ENCODE measurements at regions not wholly inside any gene's neighbourhood (a gene's known extent, or its start where the extent isn't known, plus 50 kb on each side); places are given as distances from the start of the nearest gene placed in this dataset.

DNA sequence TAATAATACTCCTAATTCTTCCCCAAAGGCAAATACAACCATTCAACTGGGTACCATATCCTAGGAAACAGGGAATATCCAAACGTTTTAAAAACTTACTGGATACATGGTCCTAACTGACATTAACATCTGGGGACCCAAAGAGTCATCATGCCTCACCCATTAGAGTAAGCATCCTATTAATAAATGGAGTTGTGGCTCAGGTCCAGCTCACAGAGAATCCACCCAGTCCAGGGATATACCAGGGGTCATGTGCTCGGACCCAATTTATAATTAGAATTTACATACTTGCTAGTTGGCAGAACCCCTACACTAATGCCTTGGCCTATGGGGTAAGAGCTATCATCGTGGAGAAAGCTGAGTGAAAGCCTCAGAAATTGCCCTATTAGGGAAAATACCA is 670.0 kb downstream of the XPNPEP1 start:
- H3K27ac Mint-ChIP-seq: no peak overlapping the region
- Histone ChIP-seq H2AFZ (no peak overlapping the region), H3K9me2 (ENCODE audit: insufficient read depth) (peaks cover 22% of the 10 kb centered on the region; the same call in 1 of the 2 replicates), H3K27ac (ENCODE audit: low read depth) (no peak overlapping the region), H3K79me2 (replicated peaks; ENCODE audit: insufficient read depth) (no peaks in the 10 kb centered on the region), H4K20me1 (replicated peaks; ENCODE audit: insufficient read depth) (no peaks in the 10 kb centered on the region), H3K36me3 (ENCODE audit: insufficient read depth) (no peaks in the 10 kb centered on the region), H3F3A (replicated peaks; ENCODE audit: low read depth) (no peaks in the 10 kb centered on the region), H3K27me3 (ENCODE audit: insufficient read depth) (no peaks in the 10 kb centered on the region), H3K4me2 (no peak overlapping the region), H3K4me1 (ENCODE audit: insufficient read depth) (no peaks in the 10 kb centered on the region), H3K4me3 (no peak overlapping the region)
- H3K4me3 Mint-ChIP-seq: no peak overlapping the region
- no peak for ATAC-seq
- H3K9me3 Mint-ChIP-seq: peaks cover 3% of the 10 kb centered on the region; the same call in 2 of the 3 replicates
- H3K36me3 Mint-ChIP-seq (ENCODE audit: low read depth): no peaks in the 10 kb centered on the region
- no peaks in the 10 kb centered on the region for H3K27me3 Mint-ChIP-seq (ENCODE audit: insufficient read depth, low read depth, poor library complexity)
- no peaks in the 10 kb centered on the region for H3K4me1 Mint-ChIP-seq
- DNase-seq (ENCODE audit: low spot score): no peak
- TF ChIP-seq ZNF114 (CRISPR knock-in tag; IDR thresholded peaks at IDR 0.05): no peak
- no peak for TF ChIP-seq POLR2AphosphoS5 (IDR thresholded peaks at IDR 0.05; ENCODE audit: low read depth)
- TF ChIP-seq EZH2phosphoT487 (IDR thresholded peaks at IDR 0.05; ENCODE audit: unreplicated experiment): no peak
- no peak for TF ChIP-seq REST (IDR thresholded peaks at IDR 0.05; ENCODE audit: unreplicated experiment)

DNA sequence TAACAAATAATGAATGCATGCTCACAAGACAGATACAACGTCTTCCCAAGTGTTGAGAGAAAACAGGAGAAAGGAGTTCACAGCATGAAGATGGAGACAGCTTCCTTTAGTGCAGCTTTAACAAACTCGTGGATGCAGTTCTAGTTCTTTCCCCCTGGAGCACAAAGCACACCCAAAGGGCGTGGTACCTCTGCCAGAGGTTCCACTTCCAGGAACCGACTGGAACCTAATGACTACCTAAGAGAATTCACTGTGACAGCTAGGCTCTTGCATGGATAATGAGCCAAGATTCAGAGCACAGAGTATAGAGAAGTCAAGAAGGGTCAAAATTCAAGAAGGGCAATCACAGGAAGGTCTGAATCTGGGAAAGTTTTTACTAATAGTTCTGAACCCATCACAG is 673.2 kb downstream of the XPNPEP1 start:
- Histone ChIP-seq H3K4me3 (no peak overlapping the region), H3K27ac (ENCODE audit: low read depth) (no peak overlapping the region), H3K4me2 (no peak overlapping the region), H4K20me1 (replicated peaks; ENCODE audit: insufficient read depth) (no peaks in the 10 kb centered on the region), H3K36me3 (ENCODE audit: insufficient read depth) (no peaks in the 10 kb centered on the region), H3F3A (replicated peaks; ENCODE audit: low read depth) (no peaks in the 10 kb centered on the region), H3K79me2 (replicated peaks; ENCODE audit: insufficient read depth) (no peaks in the 10 kb centered on the region), H3K4me1 (ENCODE audit: insufficient read depth) (no peaks in the 10 kb centered on the region), H2AFZ (no peak overlapping the region), H3K27me3 (ENCODE audit: insufficient read depth) (no peaks in the 10 kb centered on the region), H3K9me2 (ENCODE audit: insufficient read depth) (peaks cover 14% of the 10 kb centered on the region; the same call in 1 of the 2 replicates)
- Mint-ChIP-seq H3K27ac (no peak overlapping the region), H3K4me1 (no peaks in the 10 kb centered on the region), H3K27me3 (ENCODE audit: insufficient read depth, low read depth, poor library complexity) (no peaks in the 10 kb centered on the region), H3K4me3 (no peak overlapping the region), H3K36me3 (ENCODE audit: low read depth) (no peaks in the 10 kb centered on the region), H3K9me3 (peaks cover 3% of the 10 kb centered on the region; the same call in 2 of the 3 replicates)
- ATAC-seq (no peak), DNase-seq (ENCODE audit: low spot score) (no peak)
- TF ChIP-seq JUNB (IDR thresholded peaks at IDR 0.05; ENCODE audit: unreplicated experiment) (no peak), ZNF114 (CRISPR knock-in tag; IDR thresholded peaks at IDR 0.05) (no peak), POLR2AphosphoS5 (IDR thresholded peaks at IDR 0.05; ENCODE audit: low read depth) (no peak), ETS1 (IDR thresholded peaks at IDR 0.05) (no peak), REST (IDR thresholded peaks at IDR 0.05; ENCODE audit: unreplicated experiment) (no peak), ZNF331 (CRISPR knock-in tag; IDR thresholded peaks at IDR 0.05; ENCODE audit: low read depth) (no peak)

Measured in GM23338 (cell line).